ENCODE measurements at regions not wholly inside any gene's neighbourhood (a gene's known extent, or its start where the extent isn't known, plus 50 kb on each side); places are given as distances from the start of the nearest gene placed in this dataset.

DNA sequence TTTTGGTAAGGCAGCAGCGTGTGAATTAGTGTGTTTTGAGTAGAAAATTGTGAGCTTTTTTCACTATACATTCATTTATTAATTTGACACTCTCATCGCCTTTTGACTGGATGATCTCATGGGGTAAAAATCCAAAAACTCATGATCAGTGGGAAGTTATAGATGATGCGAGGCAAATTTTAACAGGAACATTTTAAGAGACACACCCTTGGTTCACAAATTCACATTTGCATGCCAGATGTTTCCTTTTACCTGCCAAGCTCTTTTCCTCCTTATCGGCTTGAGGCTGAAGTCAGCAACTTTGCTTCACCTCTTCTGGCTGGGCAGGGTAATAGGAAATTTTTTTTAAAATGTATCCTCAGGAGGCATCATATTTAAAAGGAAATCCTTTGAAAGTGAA, 318.0 kb upstream of the HS3ST1 start:
- no peak for TF ChIP-seq CTCF (IDR thresholded peaks at IDR 0.05 in 4 of 5, conservative IDR thresholded peaks at IDR 0.05 in 1 of 5)
- no peak for TF ChIP-seq POLR2A (IDR thresholded peaks at IDR 0.05)
